WERI-Rb-1 (cell line): ENCODE measurements at regions not wholly inside any gene's neighbourhood (a gene's known extent, or its start where the extent isn't known, plus 50 kb on each side); places are given as distances from the start of the nearest gene placed in this dataset.

Experiments
- DNase-seq: peaks from one replicate; pipeline ENCODE4 v3.0.0-alpha.2; 2020
- H3K27ac ChIP-seq: fragments of 250-450 bp; sonication (Bioruptor Pico); 2 replicates; pipeline ENCODE4 v1.5.1; 2020; ENCODE audit warnings: mild to moderate bottlenecking, moderate library complexity
- H3K27me3 ChIP-seq: fragments of 250-450 bp; sonication (Bioruptor Pico); 2 replicates; pipeline ENCODE4 v1.5.1; 2021; ENCODE audit warnings: mild to moderate bottlenecking, low read depth, moderate library complexity; ENCODE audit not compliant: insufficient read depth, severe bottlenecking
- H3K36me3 ChIP-seq: fragments of 250-450 bp; sonication (Bioruptor Pico); 2 replicates; pipeline ENCODE4 v1.5.1; 2020; ENCODE audit warnings: mild to moderate bottlenecking, moderate library complexity
- H3K4me3 ChIP-seq: 2 replicates; pipeline ENCODE4 v1.5.1; 2011; ENCODE audit warnings: low read depth, mild to moderate bottlenecking, control low read depth, low read length
- H3K9me3 ChIP-seq: fragments of 250-450 bp; sonication (Bioruptor Pico); 2 replicates; pipeline ENCODE4 v1.5.1; 2021; ENCODE audit warnings: mild to moderate bottlenecking, moderate library complexity; ENCODE audit not compliant: severe bottlenecking
- TF ChIP-seq, protein P1 (sequence below): IDR thresholded peaks from 2 replicates; pipeline ENCODE4 v1.5.1; 2011; ENCODE audit warnings: low read depth, mild to moderate bottlenecking, control low read depth, inconsistent platforms, low read length

DNA sequence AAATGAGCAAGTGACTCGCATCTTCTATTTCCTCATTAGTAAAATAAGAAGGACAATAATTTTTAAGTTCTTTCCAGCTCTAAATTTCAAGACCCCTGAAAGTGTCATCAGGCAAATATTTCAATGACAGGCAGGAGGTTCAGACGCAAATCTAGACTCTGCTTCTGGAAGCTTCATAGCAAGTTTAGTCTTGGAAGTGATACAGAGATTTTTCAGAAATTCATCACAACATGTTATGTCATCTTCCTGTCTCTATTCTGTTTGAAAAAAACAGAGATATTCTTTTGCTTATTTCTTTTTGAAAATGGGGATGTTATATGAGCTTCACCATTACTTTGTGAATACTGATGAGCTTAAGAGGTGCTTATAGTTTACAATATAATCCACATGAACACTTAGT is 74.0 kb downstream of the C3orf85 start:
- Histone ChIP-seq H3K4me3 (no peak overlapping the region), H3K9me3 (no peaks in the 10 kb centered on the region), H3K27ac (no peak overlapping the region), H3K36me3 (no peaks in the 10 kb centered on the region), H3K27me3 (no peaks in the 10 kb centered on the region)
- TF ChIP-seq, protein P1, sequence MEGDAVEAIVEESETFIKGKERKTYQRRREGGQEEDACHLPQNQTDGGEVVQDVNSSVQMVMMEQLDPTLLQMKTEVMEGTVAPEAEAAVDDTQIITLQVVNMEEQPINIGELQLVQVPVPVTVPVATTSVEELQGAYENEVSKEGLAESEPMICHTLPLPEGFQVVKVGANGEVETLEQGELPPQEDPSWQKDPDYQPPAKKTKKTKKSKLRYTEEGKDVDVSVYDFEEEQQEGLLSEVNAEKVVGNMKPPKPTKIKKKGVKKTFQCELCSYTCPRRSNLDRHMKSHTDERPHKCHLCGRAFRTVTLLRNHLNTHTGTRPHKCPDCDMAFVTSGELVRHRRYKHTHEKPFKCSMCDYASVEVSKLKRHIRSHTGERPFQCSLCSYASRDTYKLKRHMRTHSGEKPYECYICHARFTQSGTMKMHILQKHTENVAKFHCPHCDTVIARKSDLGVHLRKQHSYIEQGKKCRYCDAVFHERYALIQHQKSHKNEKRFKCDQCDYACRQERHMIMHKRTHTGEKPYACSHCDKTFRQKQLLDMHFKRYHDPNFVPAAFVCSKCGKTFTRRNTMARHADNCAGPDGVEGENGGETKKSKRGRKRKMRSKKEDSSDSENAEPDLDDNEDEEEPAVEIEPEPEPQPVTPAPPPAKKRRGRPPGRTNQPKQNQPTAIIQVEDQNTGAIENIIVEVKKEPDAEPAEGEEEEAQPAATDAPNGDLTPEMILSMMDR = no peak
- no peak for DNase-seq

DNA sequence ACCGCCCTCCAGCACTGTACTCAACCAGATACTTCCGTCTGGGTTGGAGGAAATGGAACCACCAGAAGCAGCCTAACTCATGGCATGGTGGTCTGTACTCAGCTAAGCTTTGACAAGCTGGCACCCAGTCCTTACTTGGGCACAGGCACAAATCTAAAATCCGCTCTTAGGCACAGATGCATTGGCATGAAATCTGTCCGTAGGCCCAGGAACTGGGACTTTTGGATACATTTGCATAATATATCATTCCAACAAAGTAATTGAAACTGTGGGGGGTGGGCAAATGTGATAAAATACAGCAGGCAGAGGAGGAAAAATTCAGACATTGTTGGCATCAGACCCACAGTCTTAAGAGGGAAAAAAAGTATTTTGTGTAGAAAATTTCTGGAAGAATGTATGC is 75.4 kb downstream of the C3orf85 start:
- Histone ChIP-seq H3K27me3 (no peaks in the 10 kb centered on the region), H3K4me3 (no peak overlapping the region), H3K9me3 (no peaks in the 10 kb centered on the region), H3K27ac (no peak overlapping the region), H3K36me3 (no peaks in the 10 kb centered on the region)
- DNase-seq = no peak
- TF ChIP-seq, protein P1 = no peak

DNA sequence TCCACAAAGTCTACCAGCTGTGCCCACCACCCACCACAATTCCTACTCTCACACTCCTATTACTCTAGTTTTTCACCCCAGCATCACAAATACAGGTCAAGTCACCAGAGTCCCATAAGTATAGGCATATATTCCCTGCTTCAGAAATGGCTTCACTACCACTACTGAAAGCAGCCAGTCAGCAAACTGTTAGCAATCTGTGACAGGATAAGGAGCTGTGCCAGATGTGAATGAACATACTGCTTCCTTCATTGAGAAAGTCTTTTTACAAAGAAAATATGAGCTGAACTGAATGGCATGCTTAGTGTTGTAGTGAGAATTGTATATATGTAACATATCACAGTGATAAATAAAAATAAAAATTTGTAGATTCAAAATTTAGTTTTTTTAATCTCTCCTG is 76.8 kb downstream of the C3orf85 start:
- no peaks in the 10 kb centered on the region for H3K27me3 ChIP-seq
- no peaks in the 10 kb centered on the region for H3K9me3 ChIP-seq
- no peak for DNase-seq
- H3K27ac ChIP-seq = no peak overlapping the region
- TF ChIP-seq, protein P1 = no peak
- H3K4me3 ChIP-seq = no peak overlapping the region
- no peaks in the 10 kb centered on the region for H3K36me3 ChIP-seq

DNA sequence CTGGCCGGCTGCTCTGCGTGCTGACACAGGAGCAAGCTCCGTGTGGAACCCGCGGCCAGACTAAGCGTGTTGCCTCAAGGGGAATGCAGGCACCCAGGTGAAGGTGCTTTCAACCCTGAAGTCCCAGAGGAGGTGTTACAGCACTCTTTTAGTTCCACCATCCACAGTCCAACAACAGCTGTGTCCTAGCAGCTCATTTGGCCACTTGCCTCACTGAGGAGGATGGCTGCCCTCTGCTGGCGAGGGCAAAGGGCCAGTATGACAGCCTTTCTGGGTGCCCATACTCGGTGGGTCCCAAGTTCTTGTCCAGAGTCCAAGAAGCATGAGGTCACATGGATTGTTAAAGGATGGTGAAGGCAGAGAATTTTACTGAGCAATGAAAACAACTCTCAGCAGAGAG is 87.8 kb downstream of the C3orf85 start:
- Histone ChIP-seq H3K9me3 (no peaks in the 10 kb centered on the region), H3K27ac (no peak overlapping the region), H3K4me3 (no peak overlapping the region), H3K27me3 (no peaks in the 10 kb centered on the region), H3K36me3 (no peaks in the 10 kb centered on the region)
- peak; percentile 45 for DNase-seq
- TF ChIP-seq, protein P1 = peak; percentile 62

DNA sequence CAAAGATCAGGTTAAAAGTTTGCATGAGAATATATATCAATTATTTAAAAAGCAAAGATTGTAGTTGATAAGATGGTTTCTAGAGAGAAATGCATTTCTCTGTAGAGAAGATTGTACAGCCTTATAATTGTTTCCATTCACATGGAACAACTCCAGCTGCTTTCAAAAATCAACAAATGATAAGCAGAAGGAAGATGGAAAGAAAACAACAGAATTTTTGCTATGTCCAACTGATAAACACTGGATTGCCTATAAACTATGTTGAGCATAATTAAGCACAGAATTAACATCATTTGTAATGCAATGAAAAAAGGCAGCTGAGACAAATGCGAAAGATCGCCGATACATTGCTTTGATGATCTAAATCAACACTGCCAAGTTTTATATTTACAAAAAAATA is 89.0 kb downstream of the C3orf85 start:
- no peak overlapping the region for H3K4me3 ChIP-seq
- no peaks in the 10 kb centered on the region for H3K27me3 ChIP-seq
- no peaks in the 10 kb centered on the region for H3K9me3 ChIP-seq
- H3K27ac ChIP-seq = no peak overlapping the region
- DNase-seq = no peak
- TF ChIP-seq, protein P1 = no peak
- H3K36me3 ChIP-seq = no peaks in the 10 kb centered on the region

DNA sequence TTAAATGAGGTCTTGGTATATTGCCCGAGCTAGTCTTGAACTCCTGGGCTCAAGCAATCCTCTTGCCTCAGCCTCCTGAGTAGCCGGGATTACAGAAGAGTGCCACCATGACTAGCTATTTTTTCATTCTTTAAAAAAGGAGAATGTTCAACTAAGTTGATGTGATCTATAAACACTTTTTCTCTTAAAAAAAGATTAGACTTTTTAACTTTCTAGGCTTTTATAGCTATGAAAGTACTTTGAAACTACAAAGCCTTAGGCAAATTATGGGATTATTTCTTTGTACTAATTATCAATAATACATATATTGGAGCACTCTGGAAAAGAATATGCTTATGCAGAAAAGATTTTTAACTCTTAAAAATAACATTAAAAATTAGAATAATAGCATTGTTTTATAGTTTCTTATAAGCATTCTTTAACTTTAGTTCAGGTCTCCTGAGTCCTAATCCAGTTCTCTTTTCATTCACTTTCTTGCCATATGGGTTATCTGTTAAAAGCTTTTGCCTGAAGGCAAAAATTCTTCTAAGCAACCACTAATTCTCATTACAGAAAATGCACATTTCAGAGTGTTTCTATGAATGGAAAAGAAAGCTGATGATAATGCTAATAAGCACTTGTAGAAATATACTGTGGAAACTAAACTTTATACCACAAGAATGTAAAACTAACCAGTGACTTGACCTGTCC is 87.8 kb downstream of the DPPA2 start:
- H3K36me3 ChIP-seq = no peaks in the 10 kb centered on the region
- TF ChIP-seq, protein P1 = no peak
- no peaks in the 10 kb centered on the region for H3K27me3 ChIP-seq
- H3K9me3 ChIP-seq = peaks cover 2% of the 10 kb centered on the region
- no peak for DNase-seq
- H3K27ac ChIP-seq = no peak overlapping the region
- H3K4me3 ChIP-seq = no peak overlapping the region
